ENCODE measurements at regions not wholly inside any gene's neighbourhood (a gene's known extent, or its start where the extent isn't known, plus 50 kb on each side); places are given as distances from the start of the nearest gene placed in this dataset.

- CTCF ChIA-PET (ENCODE audit: partially characterized antibody): no interaction called here
- Histone ChIP-seq H3K36me3 (ENCODE audit: control insufficient read depth in 2 of 4, insufficient read depth in 4 of 4, low read length in 3 of 4) (no peaks in the 10 kb centered on the region), H4K8ac (ENCODE audit: extremely low read depth, insufficient read depth, low read length) (no peak overlapping the region), H3K9me3 (ENCODE audit: insufficient read depth in 2 of 2, low read depth in 1 of 2, low read length in 1 of 2) (no peaks in the 10 kb centered on the region), H3K27me3 (replicated peaks in 1 of 4; ENCODE audit: control insufficient read depth in 3 of 4, extremely low read depth in 1 of 4, insufficient read depth in 3 of 4, low read length in 3 of 4) (no peaks in the 10 kb centered on the region), H2BK15ac (ENCODE audit: low read length) (no peak overlapping the region), H3K18ac (ENCODE audit: extremely low read depth, low read length) (no peak overlapping the region), H2AFZ (ENCODE audit: low read length) (no peak overlapping the region), H3K4ac (replicated peaks; ENCODE audit: insufficient read length, low read depth, low read length) (no peak overlapping the region), H4K20me1 (replicated peaks in 1 of 2; ENCODE audit: control insufficient read depth in 1 of 2, insufficient read depth in 2 of 2, low read length in 2 of 2) (no peaks in the 10 kb centered on the region), H4K5ac (ENCODE audit: insufficient read length, low read depth, low read length) (no peak overlapping the region), H3K27ac (ENCODE audit: low read depth, low read length) (no peak overlapping the region), H2BK12ac (ENCODE audit: low read depth, low read length) (no peak overlapping the region), H3K14ac (ENCODE audit: insufficient read length) (no peak overlapping the region), H3K79me2 (ENCODE audit: control insufficient read depth in 1 of 2, insufficient read depth in 2 of 2, low read length in 2 of 2) (no peaks in the 10 kb centered on the region), H2BK120ac (replicated peaks; ENCODE audit: low read depth, low read length) (no peak overlapping the region), H3K4me1 (replicated peaks in 1 of 4; ENCODE audit: control insufficient read depth in 3 of 4, insufficient read depth in 4 of 4, low read length in 3 of 4) (no peaks in the 10 kb centered on the region), H2BK5ac (ENCODE audit: low read depth, low read length) (no peak overlapping the region), H2BK20ac (ENCODE audit: low read length) (no peak overlapping the region), H3K79me1 (ENCODE audit: low read depth, low read length) (no peaks in the 10 kb centered on the region), H2AK5ac (ENCODE audit: low read depth, low read length) (no peak overlapping the region), H3K56ac (replicated peaks; ENCODE audit: insufficient read length, low read depth, low read length) (no peak overlapping the region), H3K4me2 (ENCODE audit: insufficient read depth in 1 of 2, low read depth in 2 of 2, low read length in 2 of 2) (no peak overlapping the region), H3K4me3 (ENCODE audit: extremely low read depth in 1 of 4, insufficient read depth in 2 of 4, low read depth in 3 of 4, low read length in 4 of 4) (no peak overlapping the region), H4K91ac (replicated peaks; ENCODE audit: insufficient read length, low read length) (no peak overlapping the region), H3K23me2 (ENCODE audit: low read depth, low read length) (no peaks in the 10 kb centered on the region), H3K23ac (ENCODE audit: insufficient read length) (no peak overlapping the region), H3K9ac (replicated peaks in 1 of 4; ENCODE audit: extremely low read depth in 1 of 4, low read depth in 3 of 4, low read length in 3 of 4) (no peak overlapping the region)
- 100% methylated on average over 1 of the region's 1 CpG; no CpG with 5 or more reads in 1 of the 2 experiments for WGBS, 2 experiments (ENCODE audit: extremely low coverage in 1 of 2, insufficient coverage in 1 of 2, insufficient read length in 1 of 2, insufficient replicate concordance in 2 of 2, low coverage in 1 of 2, low lambda C conversion rate in 2 of 2, missing lambda C conversion rate in 1 of 2)
- no peak for FAIRE-seq
- POLR2A ChIA-PET (ENCODE audit: partially characterized antibody): no interaction called here
- no peak for DNase-seq (ENCODE audit: low read depth in 1 of 2, low spot score in 2 of 2)
- no peak for TF ChIP-seq RBBP5 (IDR thresholded peaks at IDR 0.05; ENCODE audit: borderline replicate concordance, low read depth, low read length)
- TF ChIP-seq E2F6 (IDR thresholded peaks at IDR 0.05): no peak
- TF ChIP-seq, protein P1, sequence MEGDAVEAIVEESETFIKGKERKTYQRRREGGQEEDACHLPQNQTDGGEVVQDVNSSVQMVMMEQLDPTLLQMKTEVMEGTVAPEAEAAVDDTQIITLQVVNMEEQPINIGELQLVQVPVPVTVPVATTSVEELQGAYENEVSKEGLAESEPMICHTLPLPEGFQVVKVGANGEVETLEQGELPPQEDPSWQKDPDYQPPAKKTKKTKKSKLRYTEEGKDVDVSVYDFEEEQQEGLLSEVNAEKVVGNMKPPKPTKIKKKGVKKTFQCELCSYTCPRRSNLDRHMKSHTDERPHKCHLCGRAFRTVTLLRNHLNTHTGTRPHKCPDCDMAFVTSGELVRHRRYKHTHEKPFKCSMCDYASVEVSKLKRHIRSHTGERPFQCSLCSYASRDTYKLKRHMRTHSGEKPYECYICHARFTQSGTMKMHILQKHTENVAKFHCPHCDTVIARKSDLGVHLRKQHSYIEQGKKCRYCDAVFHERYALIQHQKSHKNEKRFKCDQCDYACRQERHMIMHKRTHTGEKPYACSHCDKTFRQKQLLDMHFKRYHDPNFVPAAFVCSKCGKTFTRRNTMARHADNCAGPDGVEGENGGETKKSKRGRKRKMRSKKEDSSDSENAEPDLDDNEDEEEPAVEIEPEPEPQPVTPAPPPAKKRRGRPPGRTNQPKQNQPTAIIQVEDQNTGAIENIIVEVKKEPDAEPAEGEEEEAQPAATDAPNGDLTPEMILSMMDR (IDR thresholded peaks at IDR 0.05; ENCODE audit: control extremely low read depth in 1 of 3, insufficient read depth in 1 of 3, low read depth in 1 of 3, low read length in 3 of 3): no peak
- TF ChIP-seq GTF2F1 (IDR thresholded peaks at IDR 0.05; ENCODE audit: borderline replicate concordance, low read depth, low read length): no peak
- TF ChIP-seq SUZ12 (IDR thresholded peaks at IDR 0.05; ENCODE audit: low read length): no peak
- TF ChIP-seq KDM1A (IDR thresholded peaks at IDR 0.05; ENCODE audit: borderline replicate concordance, low read length): no peak
- no peak for TF ChIP-seq RNF2 (IDR thresholded peaks at IDR 0.05; ENCODE audit: borderline replicate concordance, low read depth, low read length, missing control alignments, poor library complexity, severe bottlenecking)
- TF ChIP-seq CHD2 (IDR thresholded peaks at IDR 0.05; ENCODE audit: low read length): no peak
- no peak for TF ChIP-seq TBP (IDR thresholded peaks at IDR 0.05; ENCODE audit: low read depth, low read length)
- no peak for TF ChIP-seq TAF7 (optimal IDR thresholded peaks at IDR 0.05; ENCODE audit: borderline replicate concordance, low read depth, low read length)
- TF ChIP-seq, protein P2, sequence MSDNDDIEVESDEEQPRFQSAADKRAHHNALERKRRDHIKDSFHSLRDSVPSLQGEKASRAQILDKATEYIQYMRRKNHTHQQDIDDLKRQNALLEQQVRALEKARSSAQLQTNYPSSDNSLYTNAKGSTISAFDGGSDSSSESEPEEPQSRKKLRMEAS (IDR thresholded peaks at IDR 0.05): no peak
Measured at GRCh38 chrX:84760560-84760959, 243.1 kb upstream of the APOOL start.

Measured in H1 (cell line).